Ovary (tissue), 3 donors: ENCODE measurements at regions not wholly inside any gene's neighbourhood (a gene's known extent, or its start where the extent isn't known, plus 50 kb on each side); places are given as distances from the start of the nearest gene placed in this dataset.

ENCODE experiments used
- EP300 ChIP-seq: sonication (generic); formaldehyde crosslinking; IDR thresholded peaks from one replicate; pipeline ENCODE4 v1.6.1; 2017; ENCODE audit warnings: antibody characterized with exemption
- POLR2A ChIP-seq: fragments of 450-650 bp; IDR thresholded peaks from one replicate; pipeline ENCODE4 v1.6.1; 2017; ENCODE audit warnings: antibody characterized with exemption, mild to moderate bottlenecking, moderate library complexity
- TF ChIP-seq, protein P1 (sequence below), 3 donors: fragments of 450-650 bp in 2 of 3; fragments of 200-600 bp in 1 of 3; IDR thresholded peaks; one replicate each; pipeline versions ENCODE4 v1.5.1 to v1.8.0; 2016 to 2022; ENCODE audit warnings: antibody characterized with exemption in 3 of 3, mild to moderate bottlenecking in 1 of 3
- donor health status: DM: no; HTN: no; CAD: no.

GRCh38 chr12:58089588-58089987 is 148.2 kb downstream of the ATP23 start:
- TF ChIP-seq, protein P1, sequence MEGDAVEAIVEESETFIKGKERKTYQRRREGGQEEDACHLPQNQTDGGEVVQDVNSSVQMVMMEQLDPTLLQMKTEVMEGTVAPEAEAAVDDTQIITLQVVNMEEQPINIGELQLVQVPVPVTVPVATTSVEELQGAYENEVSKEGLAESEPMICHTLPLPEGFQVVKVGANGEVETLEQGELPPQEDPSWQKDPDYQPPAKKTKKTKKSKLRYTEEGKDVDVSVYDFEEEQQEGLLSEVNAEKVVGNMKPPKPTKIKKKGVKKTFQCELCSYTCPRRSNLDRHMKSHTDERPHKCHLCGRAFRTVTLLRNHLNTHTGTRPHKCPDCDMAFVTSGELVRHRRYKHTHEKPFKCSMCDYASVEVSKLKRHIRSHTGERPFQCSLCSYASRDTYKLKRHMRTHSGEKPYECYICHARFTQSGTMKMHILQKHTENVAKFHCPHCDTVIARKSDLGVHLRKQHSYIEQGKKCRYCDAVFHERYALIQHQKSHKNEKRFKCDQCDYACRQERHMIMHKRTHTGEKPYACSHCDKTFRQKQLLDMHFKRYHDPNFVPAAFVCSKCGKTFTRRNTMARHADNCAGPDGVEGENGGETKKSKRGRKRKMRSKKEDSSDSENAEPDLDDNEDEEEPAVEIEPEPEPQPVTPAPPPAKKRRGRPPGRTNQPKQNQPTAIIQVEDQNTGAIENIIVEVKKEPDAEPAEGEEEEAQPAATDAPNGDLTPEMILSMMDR (IDR thresholded peaks at IDR 0.05) = no peak
- TF ChIP-seq POLR2A (no peak), EP300 (no peak)
